Liver (tissue), 3 donors: ENCODE measurements at regions not wholly inside any gene's neighbourhood (a gene's known extent, or its start where the extent isn't known, plus 50 kb on each side); places are given as distances from the start of the nearest gene placed in this dataset.

Source experiments
- ATF3 ChIP-seq: IDR thresholded peaks from 2 replicates; pipeline ENCODE4 v1.6.1; 2016; ENCODE audit warnings: antibody characterized with exemption
- CTCF ChIP-seq: fragments of 150-350 bp; IDR thresholded peaks from 2 replicates; pipeline ENCODE4 v1.5.1; 2017; ENCODE audit warnings: improper control_type of control experiment, low read depth, low read length; ENCODE audit not compliant: missing input control
- FOXA1 ChIP-seq: IDR thresholded peaks from 2 replicates; pipeline ENCODE4 v1.6.1; 2016; ENCODE audit warnings: antibody characterized with exemption
- GABPA ChIP-seq, 2 donors: IDR thresholded peaks in 1 of 2; conservative IDR thresholded peaks in 1 of 2; 2 replicates each; pipeline ENCODE4 v1.6.1; 2016; ENCODE audit warnings: antibody characterized with exemption in 2 of 2, mild to moderate bottlenecking in 1 of 2, moderate library complexity in 1 of 2
- HNF4A ChIP-seq, 2 donors: conservative IDR thresholded peaks; 2 replicates each; pipeline ENCODE4 v1.6.1; 2016; ENCODE audit warnings: antibody characterized with exemption in 2 of 2, mild to moderate bottlenecking in 2 of 2
- MAX ChIP-seq: IDR thresholded peaks from 2 replicates; pipeline ENCODE4 v1.6.1; 2016; ENCODE audit warnings: antibody characterized with exemption
- REST ChIP-seq: IDR thresholded peaks from 2 replicates; pipeline ENCODE4 v1.6.1; 2016; ENCODE audit warnings: antibody characterized with exemption, mild to moderate bottlenecking
- RXRA ChIP-seq, 2 donors: IDR thresholded peaks; 2 replicates each; pipeline ENCODE4 v1.6.1; 2017 to 2018; ENCODE audit warnings: antibody characterized with exemption in 2 of 2, mild to moderate bottlenecking in 1 of 2
- SP1 ChIP-seq: IDR thresholded peaks from 2 replicates; pipeline ENCODE4 v1.6.1; 2018; ENCODE audit warnings: antibody characterized with exemption, mild to moderate bottlenecking
- TAF1 ChIP-seq: conservative IDR thresholded peaks from 2 replicates; pipeline ENCODE4 v1.6.1; 2016; ENCODE audit warnings: antibody characterized with exemption, mild to moderate bottlenecking
- YY1 ChIP-seq: IDR thresholded peaks from 2 replicates; pipeline ENCODE4 v1.6.1; 2016; ENCODE audit warnings: antibody characterized with exemption, mild to moderate bottlenecking
- ZBTB33 ChIP-seq: IDR thresholded peaks from 2 replicates; pipeline ENCODE4 v1.6.1; 2016; ENCODE audit warnings: antibody characterized with exemption
- donor health status: healthy.
- donor health status: healthy.

GRCh38 chr7:89772276-89772675 lies 382.0 kb upstream of the STEAP1 start:
- no peak for TF ChIP-seq GABPA (IDR thresholded peaks at IDR 0.05 in 1 of 2, conservative IDR thresholded peaks at IDR 0.05 in 1 of 2)
- TF ChIP-seq SP1: no peak
- no peak for TF ChIP-seq HNF4A (conservative IDR thresholded peaks at IDR 0.05)
- no peak for TF ChIP-seq REST
- TF ChIP-seq CTCF: no peak
- no peak for TF ChIP-seq YY1
- TF ChIP-seq MAX: no peak
- TF ChIP-seq ZBTB33: no peak
- no peak for TF ChIP-seq TAF1
- no peak for TF ChIP-seq ATF3
- no peak for TF ChIP-seq FOXA1
- no peak for TF ChIP-seq RXRA (IDR thresholded peaks at IDR 0.05)
